Adrenal gland (tissue), 9 donors: ENCODE measurements at regions not wholly inside any gene's neighbourhood (a gene's known extent, or its start where the extent isn't known, plus 50 kb on each side); places are given as distances from the start of the nearest gene placed in this dataset.

Source experiments
- DNase-seq, 7 donors: peaks; one replicate each; pipeline ENCODE4 v3.0.0-alpha.2; 2019 to 2020
- H3K27ac ChIP-seq, 5 donors: fragments of 200-600 bp; sonication (generic) in 4 of 5; 1 replicate in 3 of 5; 2 replicates in 2 of 5; pipeline versions ENCODE4 v1.5.1 to v1.8.0; 2016 to 2020; ENCODE audit warnings: mild to moderate bottlenecking in 1 of 5
- H3K27me3 ChIP-seq: fragments of 200-600 bp; 2 replicates; pipeline ENCODE4 v1.8.0; 2021
- H3K36me3 ChIP-seq, 2 donors: fragments of 200-600 bp; replicated peaks in 1 of 2; 1 replicate in 1 of 2; 2 replicates in 1 of 2; pipeline versions ENCODE4 v1.5.1 to v1.8.0; 2018 to 2022
- H3K4me1 ChIP-seq, 2 donors: fragments of 200-600 bp; replicated peaks in 1 of 2; 1 replicate in 1 of 2; 2 replicates in 1 of 2; pipeline versions ENCODE4 v1.5.1 to v1.8.0; 2018 to 2021
- H3K4me3 ChIP-seq, 4 donors: fragments of 200-600 bp; sonication (generic) in 3 of 4; one replicate each; pipeline ENCODE4 v1.5.1; 2016 to 2018
- H3K9me3 ChIP-seq, 3 donors: fragments of 200-600 bp; sonication (generic) in 1 of 3; replicated peaks in 1 of 3; 1 replicate in 2 of 3; 2 replicates in 1 of 3; pipeline versions ENCODE4 v1.5.1 to v1.8.0; 2016 to 2021
- POLR2A ChIP-seq, 2 donors: fragments of 450-650 bp; IDR thresholded peaks; one replicate each; pipeline ENCODE4 v1.6.1; 2017; ENCODE audit warnings: antibody characterized with exemption in 2 of 2, mild to moderate bottlenecking in 2 of 2, moderate library complexity in 1 of 2
- WGBS, 4 donors: extraction: QIAGEN DNeasy Blood & Tissue Kit in 2 of 4; methylation state at CpG; one replicate each; pipeline versions ENCODE4 v1.1.5 to v1.1.7; 2013 to 2017; 5-methylcytosine and 5-hydroxymethylcytosine counted together
- intact Hi-C, 2 donors: fragments of 100-400 bp; cut with DNase I; formaldehyde crosslinking; loops; one replicate each; pipeline versions ENCODE4 v1.14.1 to v1.15.0; 2022 to 2023
- TF ChIP-seq, protein P1 (sequence below), 6 experiments: fragments of 450-650 bp in 4 of 6; fragments of 200-600 bp in 2 of 6; sonication (generic) in 1 of 6; IDR thresholded peaks; 1 replicate in 5 of 6; 2 replicates in 1 of 6; pipeline versions ENCODE4 v1.5.1 to v1.8.0; 2016 to 2021; ENCODE audit warnings: antibody characterized with exemption in 6 of 6, mild to moderate bottlenecking in 2 of 6, moderate library complexity in 1 of 6
- donor health status: healthy with polysubstance abuse.
- donor health status: Bipolar disorder and iron deficiency.
- donor health status: DM: yes; HTN: yes; CAD: no.
- donor health status: DM: no; HTN: no; CAD: no.
- donor health status: DM: no; HTN: no; CAD: no.

DNA sequence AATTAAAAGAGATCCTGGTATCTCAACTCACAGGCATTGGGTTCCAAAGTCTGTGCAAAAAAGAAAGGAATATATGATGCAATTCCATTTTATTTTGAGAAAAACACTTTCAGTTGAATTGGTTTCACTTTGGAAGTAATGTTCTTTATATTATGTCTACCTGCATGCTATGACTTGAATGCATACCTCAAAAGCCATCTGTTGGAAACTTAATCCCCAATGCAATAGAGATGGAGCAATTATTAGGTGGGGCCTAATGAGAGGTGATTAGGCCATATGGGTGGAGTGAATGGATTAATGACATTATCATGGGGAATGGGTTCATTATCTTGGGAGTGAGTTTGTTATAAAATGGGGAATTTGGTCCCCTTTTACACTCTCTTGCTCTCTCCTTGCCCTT, 293.3 kb downstream of the CSNK1G3 start:
- intact Hi-C loops: no loop called here
- DNase-seq: no peak
- H3K4me3 ChIP-seq: no peak overlapping the region
- TF ChIP-seq, protein P1, sequence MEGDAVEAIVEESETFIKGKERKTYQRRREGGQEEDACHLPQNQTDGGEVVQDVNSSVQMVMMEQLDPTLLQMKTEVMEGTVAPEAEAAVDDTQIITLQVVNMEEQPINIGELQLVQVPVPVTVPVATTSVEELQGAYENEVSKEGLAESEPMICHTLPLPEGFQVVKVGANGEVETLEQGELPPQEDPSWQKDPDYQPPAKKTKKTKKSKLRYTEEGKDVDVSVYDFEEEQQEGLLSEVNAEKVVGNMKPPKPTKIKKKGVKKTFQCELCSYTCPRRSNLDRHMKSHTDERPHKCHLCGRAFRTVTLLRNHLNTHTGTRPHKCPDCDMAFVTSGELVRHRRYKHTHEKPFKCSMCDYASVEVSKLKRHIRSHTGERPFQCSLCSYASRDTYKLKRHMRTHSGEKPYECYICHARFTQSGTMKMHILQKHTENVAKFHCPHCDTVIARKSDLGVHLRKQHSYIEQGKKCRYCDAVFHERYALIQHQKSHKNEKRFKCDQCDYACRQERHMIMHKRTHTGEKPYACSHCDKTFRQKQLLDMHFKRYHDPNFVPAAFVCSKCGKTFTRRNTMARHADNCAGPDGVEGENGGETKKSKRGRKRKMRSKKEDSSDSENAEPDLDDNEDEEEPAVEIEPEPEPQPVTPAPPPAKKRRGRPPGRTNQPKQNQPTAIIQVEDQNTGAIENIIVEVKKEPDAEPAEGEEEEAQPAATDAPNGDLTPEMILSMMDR (IDR thresholded peaks at IDR 0.05): no peak
- no peak for TF ChIP-seq POLR2A (IDR thresholded peaks at IDR 0.05)
- H3K9me3 ChIP-seq: no peaks in the 10 kb centered on the region
- no peaks in the 10 kb centered on the region for H3K4me1 ChIP-seq
- H3K27me3 ChIP-seq: no peaks in the 10 kb centered on the region
- H3K36me3 ChIP-seq: no peaks in the 10 kb centered on the region
- no peak overlapping the region for H3K27ac ChIP-seq

DNA sequence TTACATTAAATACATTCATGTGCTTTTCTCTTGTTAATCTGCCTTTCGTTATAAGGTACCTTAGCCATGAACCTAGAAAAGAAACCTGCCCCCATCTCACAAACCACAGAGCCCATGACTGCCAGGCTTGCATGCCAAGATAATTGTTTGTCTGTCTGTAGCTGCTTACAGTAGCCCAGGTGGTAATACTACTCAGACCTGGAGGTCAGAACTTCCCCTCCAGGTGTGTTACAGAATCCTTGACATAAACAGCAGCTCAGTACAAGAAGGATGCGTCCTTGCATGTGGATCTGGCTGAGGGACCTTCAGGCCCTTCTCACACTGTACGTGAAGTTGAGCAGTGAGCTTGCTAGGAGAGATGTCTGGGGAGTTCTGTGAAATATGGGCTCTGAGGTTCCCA, 291.4 kb downstream of the CSNK1G3 start:
- TF ChIP-seq POLR2A (IDR thresholded peaks at IDR 0.05): no peak
- TF ChIP-seq, protein P1 (IDR thresholded peaks at IDR 0.05): no peak
- no peaks in the 10 kb centered on the region for H3K9me3 ChIP-seq
- DNase-seq: no peak
- H3K36me3 ChIP-seq: no peaks in the 10 kb centered on the region
- 76 to 90% (median 84%) methylated on average over 3 of the region's 3 CpGs for WGBS, 4 donors
- no peak overlapping the region for H3K27ac ChIP-seq
- H3K27me3 ChIP-seq: no peaks in the 10 kb centered on the region
- no peak overlapping the region for H3K4me3 ChIP-seq
- H3K4me1 ChIP-seq: no peaks in the 10 kb centered on the region
- intact Hi-C loops: no loop called here

DNA sequence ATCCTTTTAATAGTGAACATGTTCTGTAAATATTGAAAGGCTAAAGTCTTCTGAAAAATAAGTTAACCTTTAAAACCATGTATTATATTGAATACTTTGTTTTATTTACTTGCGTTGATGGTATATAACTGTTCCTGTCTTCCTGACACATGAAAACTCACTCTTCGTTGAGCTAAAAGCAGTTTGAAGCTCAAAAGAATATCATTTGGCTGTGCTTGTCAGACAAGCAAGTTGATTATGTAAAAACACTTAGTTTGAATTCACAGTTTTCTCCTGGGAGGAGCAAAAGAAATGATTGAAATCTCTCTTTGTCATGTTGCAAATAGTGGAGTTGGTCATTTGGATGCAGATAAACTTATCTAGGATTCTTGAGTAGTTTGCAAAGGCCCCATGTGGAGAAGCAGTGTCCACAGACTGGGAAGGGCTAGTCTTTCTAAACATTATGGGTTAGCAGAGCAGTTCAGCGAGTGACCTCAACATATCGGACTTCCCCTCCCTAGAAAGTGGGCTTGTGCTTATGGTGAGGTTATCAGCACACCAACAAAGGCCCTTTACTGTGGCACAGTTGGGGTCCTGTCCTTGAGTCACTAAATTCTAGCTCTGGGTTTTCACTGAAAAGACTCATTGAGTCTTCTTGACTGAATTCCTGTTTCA, 290.4 kb downstream of the CSNK1G3 start:
- WGBS, 4 donors: 81 to 89% (median 85%) methylated on average over 4 of the region's 4 CpGs
- Histone ChIP-seq H3K9me3 (no peaks in the 10 kb centered on the region), H3K36me3 (no peaks in the 10 kb centered on the region), H3K4me3 (no peak overlapping the region), H3K27ac (no peak overlapping the region), H3K4me1 (no peaks in the 10 kb centered on the region), H3K27me3 (no peaks in the 10 kb centered on the region)
- TF ChIP-seq, protein P1 (IDR thresholded peaks at IDR 0.05): no peak
- no peak for TF ChIP-seq POLR2A (IDR thresholded peaks at IDR 0.05)
- intact Hi-C loops: no loop called here
- DNase-seq: no peak

DNA sequence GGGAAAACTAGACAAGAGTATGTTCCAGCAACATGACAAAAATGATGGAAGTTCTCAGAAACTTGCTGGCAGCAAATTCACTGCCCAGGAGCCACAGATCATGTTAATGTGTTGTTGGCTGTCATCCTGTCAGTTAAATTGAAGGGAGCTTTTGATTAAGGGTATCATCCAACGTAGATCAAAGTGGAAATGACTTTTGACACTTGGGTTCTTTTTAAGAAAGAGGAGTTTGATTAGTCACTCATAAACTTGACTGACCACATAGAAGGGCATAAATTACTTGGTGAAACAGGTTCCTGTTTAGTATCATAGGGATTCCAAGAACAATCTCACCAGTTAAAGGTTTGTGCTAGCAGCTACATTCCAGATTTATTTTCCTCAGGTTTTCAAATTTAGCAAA, 288.7 kb downstream of the CSNK1G3 start:
- TF ChIP-seq, protein P1 (IDR thresholded peaks at IDR 0.05): no peak
- no peak for TF ChIP-seq POLR2A (IDR thresholded peaks at IDR 0.05)
- 28 to 45% (median 38%) methylated on average over 1 of the region's 1 CpG for WGBS, 4 donors
- Histone ChIP-seq H3K36me3 (no peaks in the 10 kb centered on the region), H3K27me3 (no peaks in the 10 kb centered on the region), H3K4me1 (no peaks in the 10 kb centered on the region), H3K9me3 (no peaks in the 10 kb centered on the region), H3K4me3 (no peak overlapping the region), H3K27ac (no peak overlapping the region)
- DNase-seq: no peak
- intact Hi-C loops: no loop called here
